Vagina (tissue), 2 donors: ENCODE measurements at regions not wholly inside any gene's neighbourhood (a gene's known extent, or its start where the extent isn't known, plus 50 kb on each side); places are given as distances from the start of the nearest gene placed in this dataset.

Experiments used
- DNase-seq, 2 donors: peaks; one replicate each; pipeline ENCODE4 v3.0.0-alpha.2; 2017; ENCODE audit errors: extremely low spot score in 2 of 2
- H3K27ac ChIP-seq: fragments of 200-600 bp; sonication (generic); one replicate; pipeline ENCODE4 v1.5.1; 2019
- H3K27me3 ChIP-seq: fragments of 200-600 bp; sonication (generic); one replicate; pipeline ENCODE4 v1.5.1; 2019
- H3K36me3 ChIP-seq, 2 donors: fragments of 200-600 bp; sonication (generic); one replicate each; pipeline ENCODE4 v1.5.1; 2017 to 2019
- H3K4me1 ChIP-seq: fragments of 200-600 bp; sonication (generic); one replicate; pipeline ENCODE4 v1.5.1; 2019
- H3K4me3 ChIP-seq, 2 donors: fragments of 200-600 bp; sonication (generic); 1 replicate in 1 of 2; 2 replicates in 1 of 2; pipeline ENCODE4 v1.5.1; 2016 to 2019
- H3K9me3 ChIP-seq: fragments of 200-600 bp; sonication (generic); one replicate; pipeline ENCODE4 v1.5.1; 2019
- POLR2A ChIP-seq, 2 donors: fragments of 450-650 bp; IDR thresholded peaks; one replicate each; pipeline ENCODE4 v1.6.1; 2017; ENCODE audit warnings: antibody characterized with exemption in 2 of 2, mild to moderate bottlenecking in 2 of 2, moderate library complexity in 2 of 2
- POLR2AphosphoS5 ChIP-seq, 2 donors: sonication (generic); formaldehyde crosslinking; IDR thresholded peaks; one replicate each; pipeline ENCODE4 v1.9.0; 2017; ENCODE audit warnings: antibody characterized with exemption in 2 of 2, mild to moderate bottlenecking in 2 of 2, low read depth in 1 of 2; ENCODE audit not compliant: insufficient read depth in 1 of 2
- intact Hi-C: fragments of 100-400 bp; cut with DNase I; formaldehyde crosslinking; loops from one replicate; pipeline ENCODE4 v1.15.1; 2023
- TF ChIP-seq, protein P1 (sequence below), 3 experiments: fragments of 450-650 bp in 2 of 3; fragments of 200-600 bp in 1 of 3; sonication (generic) in 1 of 3; IDR thresholded peaks; one replicate each; pipeline ENCODE4 v1.5.1; 2017 to 2019; ENCODE audit warnings: antibody characterized with exemption in 3 of 3, mild to moderate bottlenecking in 2 of 3, moderate library complexity in 2 of 3

DNA sequence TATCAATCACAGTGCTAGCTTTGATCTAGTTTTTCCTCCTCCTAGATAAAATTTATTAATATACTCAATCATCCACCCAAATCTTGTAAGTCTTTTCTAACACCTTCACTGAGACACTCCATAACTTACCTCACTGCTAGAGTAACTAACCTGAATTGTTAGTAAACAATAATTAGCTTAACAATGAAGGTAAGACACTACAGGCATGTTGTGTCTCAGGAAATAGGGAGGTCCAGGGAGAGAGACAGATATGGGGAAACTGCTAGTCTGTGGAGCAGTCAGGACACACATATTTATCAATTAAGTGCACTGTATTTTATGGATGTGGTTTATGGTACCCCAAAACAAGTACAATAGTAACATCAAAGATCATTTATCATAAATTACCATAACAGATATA, 94.2 kb upstream of the SSTR1 start:
- intact Hi-C loops, result no loop called here

DNA sequence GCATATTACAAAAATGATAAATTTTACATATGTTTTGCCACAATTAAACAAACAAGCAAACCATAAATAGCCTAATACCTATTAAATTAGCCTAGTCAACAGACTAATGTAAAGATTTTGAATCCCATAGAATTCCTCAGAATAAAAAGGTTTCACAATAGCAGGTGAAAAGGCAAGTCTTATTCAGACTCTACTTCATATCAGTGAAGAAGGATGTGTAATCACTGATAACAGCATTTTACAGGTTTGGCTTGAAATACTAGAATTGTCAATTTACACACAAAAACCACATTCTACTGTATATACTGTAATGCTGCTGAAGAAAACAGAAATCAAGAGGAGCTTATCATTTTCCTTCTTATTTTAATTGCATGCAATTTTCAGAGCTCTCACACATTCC, 90.8 kb upstream of the SSTR1 start:
- H3K36me3 ChIP-seq, result no peaks in the 10 kb centered on the region
- H3K27ac ChIP-seq, result no peak overlapping the region
- H3K9me3 ChIP-seq, result no peaks in the 10 kb centered on the region
- H3K4me1 ChIP-seq, result no peaks in the 10 kb centered on the region
- DNase-seq, result no peak
- intact Hi-C loops, result no loop called here
- no peaks in the 10 kb centered on the region for H3K27me3 ChIP-seq
- TF ChIP-seq POLR2AphosphoS5 (IDR thresholded peaks at IDR 0.05; ENCODE audit: insufficient read depth in 1 of 2, low read depth in 1 of 2) (no peak), POLR2A (IDR thresholded peaks at IDR 0.05) (no peak)
- TF ChIP-seq, protein P1, sequence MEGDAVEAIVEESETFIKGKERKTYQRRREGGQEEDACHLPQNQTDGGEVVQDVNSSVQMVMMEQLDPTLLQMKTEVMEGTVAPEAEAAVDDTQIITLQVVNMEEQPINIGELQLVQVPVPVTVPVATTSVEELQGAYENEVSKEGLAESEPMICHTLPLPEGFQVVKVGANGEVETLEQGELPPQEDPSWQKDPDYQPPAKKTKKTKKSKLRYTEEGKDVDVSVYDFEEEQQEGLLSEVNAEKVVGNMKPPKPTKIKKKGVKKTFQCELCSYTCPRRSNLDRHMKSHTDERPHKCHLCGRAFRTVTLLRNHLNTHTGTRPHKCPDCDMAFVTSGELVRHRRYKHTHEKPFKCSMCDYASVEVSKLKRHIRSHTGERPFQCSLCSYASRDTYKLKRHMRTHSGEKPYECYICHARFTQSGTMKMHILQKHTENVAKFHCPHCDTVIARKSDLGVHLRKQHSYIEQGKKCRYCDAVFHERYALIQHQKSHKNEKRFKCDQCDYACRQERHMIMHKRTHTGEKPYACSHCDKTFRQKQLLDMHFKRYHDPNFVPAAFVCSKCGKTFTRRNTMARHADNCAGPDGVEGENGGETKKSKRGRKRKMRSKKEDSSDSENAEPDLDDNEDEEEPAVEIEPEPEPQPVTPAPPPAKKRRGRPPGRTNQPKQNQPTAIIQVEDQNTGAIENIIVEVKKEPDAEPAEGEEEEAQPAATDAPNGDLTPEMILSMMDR (IDR thresholded peaks at IDR 0.05), result no peak
- no peak overlapping the region for H3K4me3 ChIP-seq

More for the DNA sequence above, 94.2 kb upstream of the SSTR1 start:
- Histone ChIP-seq H3K9me3 (no peaks in the 10 kb centered on the region), H3K4me3 (no peak overlapping the region), H3K27me3 (no peaks in the 10 kb centered on the region), H3K36me3 (no peaks in the 10 kb centered on the region), H3K27ac (no peak overlapping the region), H3K4me1 (no peaks in the 10 kb centered on the region)
- no peak for DNase-seq
- TF ChIP-seq, protein P1 (IDR thresholded peaks at IDR 0.05), result no peak
- TF ChIP-seq POLR2A (IDR thresholded peaks at IDR 0.05) (no peak), POLR2AphosphoS5 (IDR thresholded peaks at IDR 0.05; ENCODE audit: insufficient read depth in 1 of 2, low read depth in 1 of 2) (no peak)

DNA sequence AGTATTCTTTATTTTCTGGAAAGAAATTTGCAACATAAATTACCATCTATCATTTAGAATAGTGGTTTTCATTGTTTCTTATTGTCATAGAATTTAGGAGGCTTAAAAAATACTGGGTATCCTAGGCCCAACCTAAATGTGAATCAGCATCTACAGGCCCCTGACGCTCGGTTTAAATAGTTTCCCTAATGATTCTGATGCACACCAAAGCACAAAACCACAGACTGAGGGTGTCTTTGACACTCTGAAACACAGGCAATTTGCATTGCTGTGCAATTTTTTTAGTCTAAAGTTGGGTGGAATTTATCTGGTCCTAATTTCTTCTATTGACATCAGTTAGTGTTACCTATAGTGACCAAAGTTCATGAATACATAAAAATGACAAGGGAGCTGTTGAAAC, 87.6 kb upstream of the SSTR1 start:
- DNase-seq, result no peak
- TF ChIP-seq, protein P1 (IDR thresholded peaks at IDR 0.05), result no peak
- TF ChIP-seq POLR2AphosphoS5 (IDR thresholded peaks at IDR 0.05; ENCODE audit: insufficient read depth in 1 of 2, low read depth in 1 of 2), result no peak
- TF ChIP-seq POLR2A (IDR thresholded peaks at IDR 0.05), result no peak

DNA sequence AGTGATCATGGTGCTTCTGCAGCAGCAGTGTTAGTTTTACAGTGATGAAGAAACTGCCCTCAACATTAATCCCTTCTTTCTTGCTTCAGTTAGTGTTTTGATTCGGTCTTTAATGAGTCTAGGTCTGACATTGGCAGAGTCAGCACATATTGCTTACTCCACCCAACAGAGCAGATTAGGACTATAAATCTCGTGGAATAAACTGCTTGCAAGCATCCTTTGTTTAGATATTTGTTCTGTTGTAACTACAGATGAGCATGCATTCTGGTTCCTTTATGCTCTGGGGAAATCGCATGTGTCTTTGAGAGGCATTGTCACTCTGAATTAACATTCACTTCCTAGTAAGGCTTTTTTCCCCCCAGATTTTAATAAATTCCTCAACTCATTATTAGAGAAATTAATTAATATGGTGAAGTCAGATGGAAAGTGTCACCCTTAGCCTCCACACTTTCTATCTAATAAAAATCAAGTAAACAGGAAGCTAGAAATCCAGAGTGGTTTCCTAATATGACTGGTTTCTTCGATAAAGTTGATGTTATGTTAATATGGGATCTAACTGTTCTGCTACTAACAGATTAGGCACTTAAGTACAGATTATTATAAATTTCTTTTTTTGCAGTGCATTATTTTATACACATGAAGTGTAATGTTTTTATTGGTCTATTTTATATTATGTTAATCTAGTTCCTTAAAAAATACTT, 86.2 kb upstream of the SSTR1 start:
- H3K4me1 ChIP-seq, result no peaks in the 10 kb centered on the region

More for the DNA sequence above, 87.6 kb upstream of the SSTR1 start:
- no peaks in the 10 kb centered on the region for H3K9me3 ChIP-seq
- H3K4me1 ChIP-seq, result no peaks in the 10 kb centered on the region
- intact Hi-C loops, result no loop called here
- H3K4me3 ChIP-seq, result no peak overlapping the region
- no peak overlapping the region for H3K27ac ChIP-seq
- H3K36me3 ChIP-seq, result no peaks in the 10 kb centered on the region
- no peaks in the 10 kb centered on the region for H3K27me3 ChIP-seq

DNA sequence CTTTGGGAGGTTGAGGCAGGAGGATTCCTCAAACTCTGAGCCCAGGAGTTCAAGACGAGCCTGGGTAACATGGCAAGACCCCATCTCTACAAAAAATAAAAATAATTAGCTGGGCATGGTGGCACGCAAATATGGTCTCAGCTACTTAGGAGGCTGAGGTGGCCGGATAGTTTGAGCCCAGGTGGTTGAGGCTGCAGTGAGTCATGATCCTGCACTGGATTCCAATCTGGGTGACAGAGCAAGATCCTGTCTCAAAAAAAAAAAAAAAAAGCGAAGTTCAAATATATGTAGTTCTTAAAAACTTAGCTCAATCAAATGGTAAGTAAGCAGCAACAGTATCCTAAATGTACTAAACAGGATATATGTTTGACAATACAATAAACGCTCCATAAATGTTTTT, 85.5 kb upstream of the SSTR1 start:
- no peak for DNase-seq
- H3K4me1 ChIP-seq, result no peaks in the 10 kb centered on the region
- TF ChIP-seq, protein P1 (IDR thresholded peaks at IDR 0.05), result no peak
- TF ChIP-seq POLR2AphosphoS5 (IDR thresholded peaks at IDR 0.05; ENCODE audit: insufficient read depth in 1 of 2, low read depth in 1 of 2) (no peak), POLR2A (IDR thresholded peaks at IDR 0.05) (no peak)
- no peaks in the 10 kb centered on the region for H3K27me3 ChIP-seq
- H3K27ac ChIP-seq, result no peak overlapping the region
- H3K9me3 ChIP-seq, result no peaks in the 10 kb centered on the region
- no peaks in the 10 kb centered on the region for H3K36me3 ChIP-seq
- intact Hi-C loops, result no loop called here
- no peak overlapping the region for H3K4me3 ChIP-seq

More for the DNA sequence above, 86.2 kb upstream of the SSTR1 start:
- DNase-seq, result no peak
- Histone ChIP-seq H3K9me3 (no peaks in the 10 kb centered on the region), H3K27me3 (no peaks in the 10 kb centered on the region), H3K36me3 (no peaks in the 10 kb centered on the region), H3K4me3 (no peak overlapping the region), H3K27ac (no peak overlapping the region)
- TF ChIP-seq POLR2AphosphoS5 (IDR thresholded peaks at IDR 0.05; ENCODE audit: insufficient read depth in 1 of 2, low read depth in 1 of 2), result no peak
- TF ChIP-seq, protein P1 (IDR thresholded peaks at IDR 0.05), result no peak
- TF ChIP-seq POLR2A (IDR thresholded peaks at IDR 0.05), result no peak
- intact Hi-C loops, result no loop called here
